GM12872 (cell line): ENCODE measurements at regions not wholly inside any gene's neighbourhood (a gene's known extent, or its start where the extent isn't known, plus 50 kb on each side); places are given as distances from the start of the nearest gene placed in this dataset.

Experiments
- TF ChIP-seq, protein P1 (sequence below): IDR thresholded peaks from 3 replicates; pipeline ENCODE4 v1.5.1; 2011; ENCODE audit warnings: low read depth, mild to moderate bottlenecking, low read length, moderate library complexity; ENCODE audit not compliant: insufficient read depth

DNA sequence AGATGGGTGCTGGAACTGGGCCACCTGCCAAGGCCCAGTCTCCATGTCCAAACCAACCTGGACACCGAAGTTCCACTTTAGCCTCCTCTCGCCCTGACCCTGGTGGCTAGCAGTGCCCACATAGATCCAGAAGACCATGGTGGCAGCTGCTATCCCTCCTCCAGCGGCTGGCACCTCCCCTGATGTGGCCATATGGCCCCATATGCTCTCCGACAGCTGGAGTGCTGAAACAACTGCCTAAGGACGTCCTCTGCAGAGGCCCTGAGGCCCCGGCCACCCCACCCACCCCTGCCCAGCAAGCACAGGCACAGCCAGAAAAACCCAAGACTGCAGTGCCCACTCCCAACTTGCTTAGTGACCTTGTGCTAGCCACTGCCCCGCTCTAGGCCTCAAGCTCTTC, 182.3 kb upstream of the LINGO1 start:
- TF ChIP-seq, protein P1, sequence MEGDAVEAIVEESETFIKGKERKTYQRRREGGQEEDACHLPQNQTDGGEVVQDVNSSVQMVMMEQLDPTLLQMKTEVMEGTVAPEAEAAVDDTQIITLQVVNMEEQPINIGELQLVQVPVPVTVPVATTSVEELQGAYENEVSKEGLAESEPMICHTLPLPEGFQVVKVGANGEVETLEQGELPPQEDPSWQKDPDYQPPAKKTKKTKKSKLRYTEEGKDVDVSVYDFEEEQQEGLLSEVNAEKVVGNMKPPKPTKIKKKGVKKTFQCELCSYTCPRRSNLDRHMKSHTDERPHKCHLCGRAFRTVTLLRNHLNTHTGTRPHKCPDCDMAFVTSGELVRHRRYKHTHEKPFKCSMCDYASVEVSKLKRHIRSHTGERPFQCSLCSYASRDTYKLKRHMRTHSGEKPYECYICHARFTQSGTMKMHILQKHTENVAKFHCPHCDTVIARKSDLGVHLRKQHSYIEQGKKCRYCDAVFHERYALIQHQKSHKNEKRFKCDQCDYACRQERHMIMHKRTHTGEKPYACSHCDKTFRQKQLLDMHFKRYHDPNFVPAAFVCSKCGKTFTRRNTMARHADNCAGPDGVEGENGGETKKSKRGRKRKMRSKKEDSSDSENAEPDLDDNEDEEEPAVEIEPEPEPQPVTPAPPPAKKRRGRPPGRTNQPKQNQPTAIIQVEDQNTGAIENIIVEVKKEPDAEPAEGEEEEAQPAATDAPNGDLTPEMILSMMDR = no peak

DNA sequence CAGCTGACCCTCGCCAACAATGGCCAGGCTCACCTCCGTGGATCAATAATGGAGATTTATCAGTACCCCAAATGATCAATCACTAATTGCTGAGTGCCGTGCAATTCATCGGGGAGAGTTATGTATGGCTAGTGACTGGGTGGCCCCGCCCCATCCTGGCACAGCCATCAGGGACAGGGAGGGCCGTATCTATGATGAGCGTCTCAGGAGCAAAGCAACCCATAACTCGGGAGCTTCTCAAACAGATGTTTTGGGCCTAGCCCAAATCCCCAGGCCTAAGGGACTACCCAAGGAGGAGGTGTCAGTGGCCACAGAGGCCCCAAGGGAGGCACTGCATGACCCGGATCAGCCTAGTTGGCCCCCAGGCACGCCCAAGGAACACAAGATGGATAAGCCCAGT, 180.0 kb upstream of the LINGO1 start:
- TF ChIP-seq, protein P1 = no peak

DNA sequence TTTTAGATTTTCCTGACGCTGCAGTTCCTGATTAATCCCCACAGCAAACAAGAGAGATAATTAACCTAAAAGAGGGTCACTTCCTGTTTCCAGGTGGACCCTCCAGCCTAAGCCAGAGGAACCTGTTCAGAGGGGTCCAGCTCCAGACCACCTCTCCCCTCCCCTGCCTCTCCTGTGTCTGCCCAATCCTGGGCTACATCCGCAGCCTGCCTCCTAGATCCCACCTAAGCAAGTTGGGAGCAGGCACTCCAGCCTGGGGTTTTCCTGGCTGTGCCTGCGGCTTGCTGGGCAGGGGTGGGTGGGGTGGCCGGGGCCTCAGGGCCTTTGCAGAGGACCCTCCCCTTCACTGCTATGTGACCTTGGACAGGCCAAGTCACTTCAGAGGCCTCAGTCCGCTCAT, 178.6 kb upstream of the LINGO1 start:
- TF ChIP-seq, protein P1 = no peak

DNA sequence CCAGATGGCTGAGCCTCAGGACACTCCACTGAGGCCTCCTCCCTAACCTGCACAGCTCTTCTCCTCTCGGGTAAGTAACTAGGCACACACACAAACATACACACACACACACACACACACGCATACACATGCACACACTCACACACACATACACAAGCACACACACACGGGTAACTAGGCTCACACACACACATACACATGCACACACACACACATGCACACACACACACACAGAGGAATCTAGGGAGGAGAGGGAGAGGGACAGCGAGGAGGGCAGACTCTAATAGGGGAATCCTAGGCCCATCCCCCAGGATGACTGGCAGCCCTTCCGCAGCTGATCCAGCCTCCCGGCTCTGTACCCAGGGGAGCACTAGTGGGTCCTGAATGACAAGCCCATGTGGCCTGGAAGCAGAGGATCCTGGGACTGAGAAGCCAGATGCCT, 177.4 kb upstream of the LINGO1 start:
- TF ChIP-seq, protein P1 = no peak

DNA sequence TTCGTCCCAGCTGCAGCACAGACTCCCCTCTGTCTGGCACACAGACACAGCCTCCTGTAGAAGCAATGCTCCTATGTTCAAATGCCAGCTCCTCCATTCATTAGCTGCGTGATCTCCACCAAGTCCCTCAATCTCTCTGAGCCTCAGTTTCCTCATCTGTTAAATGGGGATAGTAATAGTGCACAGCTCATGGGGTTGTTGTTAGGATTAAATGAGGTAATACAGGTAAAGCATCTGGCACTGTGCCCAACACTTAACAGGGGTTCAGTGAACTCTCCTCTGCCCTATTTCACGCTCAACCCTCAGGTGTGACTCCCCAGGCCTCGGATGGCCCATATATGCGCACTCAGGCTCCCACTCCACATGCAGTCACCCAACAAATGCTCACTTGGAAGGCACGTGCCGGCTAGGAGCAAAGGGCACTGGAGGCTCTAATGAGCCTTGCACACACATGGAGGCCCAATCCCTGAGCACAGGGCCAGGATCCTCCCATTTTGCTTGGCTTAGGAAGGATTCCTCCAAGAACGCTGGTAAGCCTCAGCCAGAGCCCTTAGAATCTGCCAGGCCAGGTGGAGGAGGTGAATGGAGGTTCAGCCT, 176.0 kb upstream of the LINGO1 start:
- TF ChIP-seq, protein P1 = no peak

DNA sequence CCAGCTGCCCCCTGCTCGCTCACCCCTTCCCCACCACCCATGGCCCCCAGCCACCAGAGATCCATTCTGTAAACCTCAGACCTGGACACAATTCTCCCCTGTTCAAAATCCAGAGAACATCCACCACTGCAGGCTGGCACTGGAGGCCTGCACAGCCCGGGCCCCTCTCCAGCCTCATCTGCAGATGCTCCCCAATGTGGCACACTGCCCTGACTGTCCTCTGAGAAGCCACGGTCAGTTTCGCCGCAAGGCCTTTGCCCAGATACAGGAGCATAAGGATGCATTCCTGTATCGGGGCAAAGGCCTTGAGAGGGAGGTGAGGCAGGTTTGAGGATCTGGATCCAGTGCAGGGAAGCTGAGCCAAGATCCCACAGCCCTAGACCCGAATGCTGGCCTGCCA, 175.4 kb upstream of the LINGO1 start:
- TF ChIP-seq, protein P1 = no peak

DNA sequence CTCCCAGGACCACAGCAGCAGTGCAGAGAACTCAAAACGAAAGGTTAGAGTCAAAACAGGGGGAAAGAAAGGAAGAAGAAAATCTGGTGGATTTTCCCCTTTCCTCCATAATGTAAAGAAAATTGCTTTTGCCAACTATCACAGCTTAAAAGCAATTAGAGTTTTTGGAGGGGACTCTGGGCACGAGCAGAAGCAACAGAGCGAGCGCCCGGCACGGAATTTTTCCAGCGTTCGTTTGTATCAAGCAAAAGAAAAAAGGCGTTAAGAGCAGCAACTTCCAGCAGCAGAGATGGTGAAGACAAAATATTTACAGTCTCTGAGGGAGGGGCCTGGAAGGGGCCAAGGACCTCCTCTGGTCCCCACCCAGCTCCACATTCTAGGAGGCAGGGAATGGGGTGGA, 174.9 kb upstream of the LINGO1 start:
- TF ChIP-seq, protein P1 = no peak
